NCI-H526 (cell line): ENCODE measurements at regions not wholly inside any gene's neighbourhood (a gene's known extent, or its start where the extent isn't known, plus 50 kb on each side); places are given as distances from the start of the nearest gene placed in this dataset.

Experiments
- DNase-seq, 2 experiments: peaks; one replicate each; lab custom pipeline; 2025; lab: John Stamatoyannopoulos, UW

GRCh38 chr2:129069875-129070594, 751.4 kb upstream of the HS6ST1 start:
- no peak for DNase-seq

DNA sequence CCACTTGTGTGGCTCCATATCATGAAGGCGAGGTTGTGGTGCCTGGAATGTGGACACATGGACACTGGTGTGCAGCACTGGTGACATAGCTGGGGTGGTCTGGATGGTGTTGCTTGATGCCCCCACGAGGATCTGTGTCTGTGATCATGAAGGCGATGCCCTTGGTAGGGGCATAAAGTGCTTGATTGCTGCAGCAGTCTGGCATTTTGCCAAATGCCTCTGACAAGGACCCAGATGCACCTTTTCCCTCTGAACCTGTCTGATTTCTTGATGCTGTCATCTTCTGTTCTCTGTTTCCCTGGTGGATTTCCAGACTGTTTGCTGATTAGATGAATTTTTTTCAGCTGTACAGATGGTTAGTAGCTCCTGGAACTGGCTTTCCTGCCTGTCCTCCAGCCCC, 752.0 kb upstream of the HS6ST1 start:
- DNase-seq, result no peak

DNA sequence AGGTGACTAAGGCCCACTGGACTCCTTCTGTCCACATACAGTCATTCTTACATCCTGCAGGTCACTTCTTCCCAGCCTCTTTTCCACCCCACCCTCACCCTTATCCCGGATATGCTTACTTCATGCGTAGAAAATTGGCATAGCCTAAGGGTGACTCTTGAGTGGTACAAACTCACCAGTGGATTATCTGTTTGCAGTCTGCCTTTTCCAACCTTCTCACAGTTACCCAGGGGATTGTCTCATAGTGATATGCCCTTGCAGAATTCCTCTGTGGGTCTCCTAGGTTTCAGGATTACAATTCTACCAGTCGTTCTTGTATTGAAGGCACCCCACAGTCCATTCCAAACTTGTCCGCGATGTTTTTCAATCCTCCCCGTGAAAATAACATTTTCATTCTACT, 752.9 kb upstream of the HS6ST1 start:
- DNase-seq, result no peak

DNA sequence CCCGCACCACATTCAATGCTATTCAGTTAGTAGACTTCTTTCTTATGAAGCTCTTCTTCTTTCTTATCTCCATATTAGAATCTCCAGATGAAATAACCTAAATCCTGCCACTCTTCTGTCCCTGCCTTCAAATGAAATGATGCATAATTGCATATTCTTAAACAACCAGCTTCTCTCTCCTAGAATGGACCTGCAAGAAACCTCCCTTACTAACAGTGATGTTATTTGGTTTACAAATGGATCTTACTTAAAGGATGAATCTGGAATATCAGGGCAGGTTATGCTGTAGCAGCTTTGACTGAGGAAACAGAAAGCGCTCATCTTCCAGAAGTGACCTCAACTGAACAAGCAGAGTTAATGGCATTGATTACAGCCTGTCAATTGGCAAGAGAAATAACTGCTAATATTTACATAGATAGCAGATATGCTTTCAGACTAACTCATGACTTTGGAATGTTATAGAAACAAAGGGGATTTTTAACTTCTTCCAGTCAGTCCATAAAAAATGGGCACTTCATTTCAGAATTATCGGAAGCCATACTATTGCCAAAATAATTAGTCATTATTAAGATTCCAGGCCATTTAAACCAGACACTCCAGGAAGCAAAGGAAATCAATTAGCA, 755.7 kb upstream of the HS6ST1 start:
- no peak for DNase-seq

GRCh38 chr2:129078548-129078947, 759.9 kb upstream of the HS6ST1 start:
- no peak for DNase-seq

GRCh38 chr2:129080715-129081476, 762.2 kb upstream of the HS6ST1 start:
- DNase-seq, result no peak

DNA sequence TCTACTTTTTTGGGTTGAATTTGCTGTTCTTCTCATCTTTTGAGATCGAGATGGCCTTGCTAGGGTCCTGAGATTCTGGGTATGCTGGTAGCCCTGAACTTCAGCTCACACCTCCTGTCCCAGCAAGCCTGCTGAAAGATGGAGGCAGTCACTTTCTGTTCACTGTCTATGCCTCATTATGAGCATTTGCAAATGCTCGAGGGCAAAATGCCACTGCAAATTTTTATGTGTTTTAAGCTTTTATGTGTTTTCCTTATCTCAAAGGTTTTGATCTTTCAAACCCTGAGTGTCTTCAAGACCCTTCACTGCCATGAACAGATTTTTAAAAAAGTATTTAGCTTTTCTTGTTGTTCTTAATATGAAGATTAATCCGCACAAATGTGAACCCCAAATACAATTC, 766.7 kb upstream of the HS6ST1 start:
- DNase-seq, result no peak

- DNase-seq, result no peak
These were observed 768.6 kb upstream of the HS6ST1 start for GRCh38 chr2:129087133-129087813.

DNA sequence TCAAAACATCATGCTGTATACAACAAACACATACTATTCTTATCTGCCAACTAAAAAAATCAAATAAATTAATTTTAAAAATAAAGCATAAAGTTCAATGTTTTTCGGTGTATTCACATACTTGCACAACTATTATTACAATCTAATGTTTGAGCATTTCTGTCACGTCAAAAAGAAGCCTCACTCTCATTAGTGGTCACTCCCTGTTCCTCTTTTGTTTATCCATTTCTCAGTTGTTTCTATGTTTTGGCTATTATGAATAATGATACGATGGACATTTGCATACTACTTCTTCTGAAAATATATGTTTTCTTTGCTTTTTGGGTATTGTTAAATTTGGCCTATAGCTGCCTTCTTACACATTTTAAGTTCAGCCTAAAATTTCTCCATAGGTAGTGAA, 773.0 kb upstream of the HS6ST1 start:
- no peak for DNase-seq

DNA sequence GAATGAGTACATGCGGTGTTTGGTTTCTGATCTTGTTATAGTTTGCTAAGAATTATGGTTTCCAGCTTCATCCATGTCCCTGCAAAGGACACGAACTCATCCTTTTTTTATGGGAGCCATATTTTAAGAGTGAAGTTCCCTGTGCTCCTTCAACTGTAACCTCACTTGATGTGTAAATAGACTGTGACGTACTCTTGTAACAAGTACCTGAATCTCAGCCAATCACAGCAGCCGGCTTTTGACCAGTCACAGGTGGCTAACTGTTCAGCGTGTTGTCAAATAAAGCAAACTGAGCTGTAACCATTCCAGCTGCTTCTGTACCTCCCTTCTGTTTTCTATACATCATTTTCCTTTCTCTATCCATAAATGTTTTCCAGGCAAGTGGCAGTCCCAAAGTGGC, 774.3 kb upstream of the HS6ST1 start:
- no peak for DNase-seq

GRCh38 chr2:129101186-129101585, 782.5 kb upstream of the HS6ST1 start:
- DNase-seq, result no peak

DNA sequence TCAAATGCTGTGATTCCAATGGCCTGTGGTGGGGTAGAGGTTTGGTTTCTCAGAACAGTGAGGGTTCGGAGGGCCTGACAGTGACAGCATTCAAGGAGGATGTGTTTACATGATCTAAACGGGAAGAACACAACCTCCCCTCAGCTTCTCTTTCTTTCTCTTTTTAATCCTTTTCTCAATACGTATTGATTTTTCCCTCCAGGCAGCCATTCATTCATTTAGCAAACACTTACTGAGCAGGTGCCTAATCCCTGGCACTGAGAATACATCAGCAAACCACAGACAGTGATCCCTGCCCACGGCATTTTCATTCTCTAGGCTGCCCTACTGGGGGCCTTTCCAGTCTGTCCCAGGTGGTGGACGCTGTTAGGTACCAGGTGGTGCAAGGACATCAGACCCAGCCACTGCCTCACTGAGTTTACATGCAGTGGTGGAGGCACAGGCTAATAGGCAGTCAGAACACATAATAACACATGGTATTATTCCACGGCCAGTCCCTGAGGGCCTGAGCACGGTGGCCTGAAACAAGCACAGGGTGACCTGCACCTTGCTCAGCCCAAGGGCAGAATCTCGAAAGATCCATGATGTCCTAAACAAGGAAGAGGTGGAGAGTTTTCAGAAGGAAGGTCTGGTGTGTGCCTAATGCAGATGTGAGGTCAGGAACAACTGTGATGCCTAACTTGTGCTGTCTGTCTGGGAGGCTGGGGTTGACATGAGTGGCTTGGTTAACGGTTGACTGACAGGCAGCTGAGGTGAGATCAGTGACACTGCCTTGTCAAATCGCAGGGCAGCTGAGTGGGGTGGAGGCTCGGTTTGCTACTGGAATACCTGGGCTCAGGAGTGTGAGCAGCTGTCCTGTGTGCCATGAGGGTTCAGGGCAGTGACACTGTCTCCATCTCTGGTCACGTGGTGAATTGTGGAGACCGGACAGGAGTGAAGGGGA, 785.5 kb upstream of the HS6ST1 start:
- DNase-seq, result no peak

GRCh38 chr2:129112181-129112580, 793.5 kb upstream of the HS6ST1 start:
- DNase-seq, result no peak

GRCh38 chr2:129113776-129114175, 795.1 kb upstream of the HS6ST1 start:
- no peak for DNase-seq

DNA sequence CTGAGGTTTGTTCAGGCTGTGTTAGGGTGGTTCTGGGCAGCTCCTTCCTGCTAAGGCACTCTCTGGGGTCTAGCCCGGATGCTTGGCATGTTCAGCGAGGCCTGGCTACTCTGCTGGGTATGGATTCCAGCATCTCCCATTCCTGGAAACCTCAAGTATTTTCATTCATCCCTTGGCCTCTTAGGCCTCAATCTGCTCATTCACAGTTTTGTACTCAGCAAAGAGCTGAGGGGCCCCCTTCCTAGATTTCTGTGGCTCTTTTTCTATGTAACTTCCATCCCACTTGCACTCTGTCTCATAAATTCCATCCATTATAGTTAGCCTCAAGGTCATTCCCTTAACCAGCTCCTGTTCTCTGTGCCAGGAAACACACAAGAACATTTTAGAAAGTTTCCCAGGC, 798.8 kb upstream of the HS6ST1 start:
- no peak for DNase-seq

DNA sequence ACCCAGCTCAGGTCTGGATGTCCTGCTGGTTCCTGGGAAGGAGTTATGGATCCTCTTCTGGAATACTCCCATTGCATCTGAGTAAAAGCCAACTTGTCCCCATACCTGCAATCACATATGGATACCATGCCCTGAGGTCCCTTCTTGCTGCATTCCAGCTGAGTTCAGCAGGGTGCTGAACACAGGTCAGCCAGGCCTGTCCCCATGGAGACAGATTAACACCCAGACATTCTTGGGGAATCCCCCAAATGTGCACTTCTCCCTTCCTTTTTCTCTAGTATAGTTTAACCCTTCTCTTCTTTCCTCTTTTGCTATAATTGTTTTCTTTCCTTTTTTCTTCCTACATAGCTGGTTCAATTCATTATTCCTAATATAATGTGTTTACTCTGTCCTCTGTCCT, 799.6 kb upstream of the HS6ST1 start:
- DNase-seq, result no peak

DNA sequence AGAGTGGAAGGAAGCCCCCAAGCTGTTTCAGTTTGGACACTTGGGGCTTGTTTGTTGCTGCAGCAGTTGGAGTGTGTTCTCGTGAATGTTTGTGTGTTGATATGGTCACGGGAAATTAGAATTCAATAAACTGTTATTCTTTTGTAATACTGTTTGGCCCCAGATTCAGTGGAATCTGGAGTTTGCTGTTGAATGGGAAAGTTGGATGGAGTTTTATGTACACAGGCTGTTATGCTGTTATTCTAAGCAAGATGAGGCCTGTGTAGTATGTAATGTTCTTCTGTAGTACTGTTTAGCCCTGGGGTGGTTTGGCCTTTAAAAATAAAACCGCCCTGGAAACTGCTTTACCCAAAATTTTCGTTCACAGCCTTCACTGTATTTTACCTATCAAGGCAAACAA, 810.4 kb upstream of the HS6ST1 start:
- no peak for DNase-seq

DNA sequence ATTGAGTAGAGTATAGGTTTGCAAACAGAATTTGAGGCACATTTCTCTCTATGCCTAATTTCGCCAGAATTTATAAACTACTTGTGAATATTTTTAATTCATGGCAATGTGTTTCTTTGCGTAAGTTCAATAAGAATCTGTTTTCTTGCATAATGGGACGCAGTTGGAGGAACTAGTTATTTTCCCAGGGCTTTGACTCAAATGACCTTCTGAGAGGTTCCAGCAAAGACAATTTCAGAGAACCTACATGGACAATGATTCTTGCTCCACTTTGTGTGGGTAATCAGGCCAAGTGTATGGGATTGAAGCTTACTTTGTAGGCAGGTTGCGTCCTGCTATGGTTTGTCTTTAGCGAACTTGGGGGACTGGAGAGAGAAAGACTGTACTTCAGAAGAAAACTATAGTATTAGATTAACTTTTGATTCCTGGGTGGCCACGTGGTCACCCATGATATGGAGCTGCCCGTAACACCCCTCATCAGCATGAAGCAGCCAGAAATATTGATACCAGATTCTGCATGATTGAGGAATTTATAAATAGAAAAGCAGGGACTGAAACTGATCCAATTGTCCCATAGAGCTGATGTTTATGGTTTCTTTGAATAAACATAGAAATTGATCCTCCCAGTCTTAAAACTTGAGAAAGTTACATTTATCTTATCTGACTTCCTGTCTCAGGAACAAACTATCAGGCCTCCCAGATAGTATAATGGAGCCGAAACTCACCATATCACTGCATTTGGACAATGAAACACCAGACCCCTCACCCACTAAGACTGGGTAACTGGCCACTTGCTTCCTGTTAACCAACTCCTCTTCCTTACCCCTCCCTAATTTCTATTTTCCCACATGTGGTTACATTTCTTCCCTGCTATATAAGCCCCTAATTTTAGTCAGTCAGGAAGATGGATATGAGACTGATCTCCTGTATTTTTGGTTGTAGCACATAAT, 815.3 kb upstream of the HS6ST1 start:
- no peak for DNase-seq

GRCh38 chr2:129135017-129135416, 816.3 kb upstream of the HS6ST1 start:
- no peak for DNase-seq

DNA sequence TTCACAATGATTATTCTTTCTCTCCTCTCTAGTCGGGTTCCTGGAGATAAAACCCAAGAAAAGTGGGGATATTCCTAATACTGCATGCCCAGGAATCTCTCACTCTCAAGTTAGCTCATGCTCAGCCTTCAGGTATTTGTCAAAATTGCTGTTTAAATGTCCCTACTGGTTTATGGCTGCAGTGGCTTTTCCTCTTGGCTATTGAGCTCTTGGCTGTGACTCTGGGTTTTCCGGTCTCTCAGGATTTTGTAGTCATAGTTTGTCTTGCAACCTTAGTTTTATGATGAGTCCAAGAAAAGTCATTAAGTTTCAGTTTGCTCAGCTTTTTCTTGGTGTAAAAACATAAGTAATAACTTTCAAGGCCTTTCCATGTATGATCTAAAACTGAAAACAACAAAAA, 820.7 kb upstream of the HS6ST1 start:
- no peak for DNase-seq
